IPS-18a (cell line): ENCODE measurements at regions not wholly inside any gene's neighbourhood (a gene's known extent, or its start where the extent isn't known, plus 50 kb on each side); places are given as distances from the start of the nearest gene placed in this dataset.
"Not testable (repeated sequence)": the region's sequence is repeated elsewhere in the genome, so short reads cannot be mapped to it uniquely, and the experiment has no call there.

ENCODE experiments used
- H3K27ac ChIP-seq: one replicate; pipeline ENCODE4 v1.5.1; 2013; ENCODE audit warnings: low read length
- H3K27me3 ChIP-seq: one replicate; pipeline ENCODE4 v1.6.1; 2013; ENCODE audit warnings: mild to moderate bottlenecking, low read length; ENCODE audit not compliant: control insufficient read depth, insufficient read depth
- H3K36me3 ChIP-seq: one replicate; pipeline ENCODE4 v1.6.1; 2013; ENCODE audit warnings: low read depth, low read length; ENCODE audit not compliant: control insufficient read depth
- H3K4me1 ChIP-seq: one replicate; pipeline ENCODE4 v1.6.1; 2013; ENCODE audit warnings: low read depth, low read length; ENCODE audit not compliant: control insufficient read depth
- H3K4me3 ChIP-seq: one replicate; pipeline ENCODE4 v1.5.1; 2013; ENCODE audit warnings: low read length
- H3K9ac ChIP-seq: one replicate; pipeline ENCODE4 v1.6.1; 2013; ENCODE audit warnings: mild to moderate bottlenecking, low read length, moderate library complexity
- H3K9me3 ChIP-seq: one replicate; pipeline ENCODE4 v1.6.1; 2013; ENCODE audit warnings: low read depth, low read length; ENCODE audit not compliant: control insufficient read depth

DNA sequence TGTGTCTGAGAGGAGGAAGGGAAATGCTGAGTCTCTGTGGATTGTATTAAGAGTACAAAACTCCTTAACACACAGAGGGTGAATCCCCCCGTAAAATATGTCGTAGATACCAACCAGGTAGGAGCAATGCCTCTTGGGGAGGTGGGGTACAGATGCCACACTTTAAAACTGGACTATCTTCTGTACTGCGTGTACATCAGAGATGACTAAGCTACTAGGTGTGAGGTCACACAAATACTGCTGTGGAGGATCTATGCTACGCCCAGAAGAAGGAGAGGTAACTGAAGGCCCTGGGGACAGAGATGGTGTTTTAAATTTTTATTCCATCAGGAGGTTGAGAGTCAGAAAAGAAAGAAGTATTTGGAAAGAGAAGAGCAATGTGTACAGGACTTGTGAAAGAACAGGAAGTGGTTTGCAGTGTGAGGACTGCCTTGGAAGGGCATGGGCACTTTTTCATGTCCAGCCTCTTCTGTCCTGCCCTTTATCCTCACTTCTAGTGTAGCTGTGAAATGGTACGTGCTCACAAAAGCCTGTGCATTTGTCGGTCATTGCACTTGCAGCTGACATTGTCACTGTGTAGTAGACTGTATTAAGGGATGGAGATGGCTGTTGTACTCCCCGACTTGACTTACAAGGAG lies 287.8 kb upstream of the CHRM3 start:
- Histone ChIP-seq H3K27me3 (no peaks in the 10 kb centered on the region), H3K9ac (no peak overlapping the region), H3K4me3 (no peak overlapping the region), H3K9me3 (no peaks in the 10 kb centered on the region), H3K27ac (no peak overlapping the region), H3K4me1 (peaks cover 5% of the 10 kb centered on the region), H3K36me3 (no peaks in the 10 kb centered on the region)

- Histone ChIP-seq H3K9ac (no peak overlapping the region), H3K9me3 (no peaks in the 10 kb centered on the region), H3K4me3 (no peak overlapping the region), H3K4me1 (no peaks in the 10 kb centered on the region), H3K27me3 (no peaks in the 10 kb centered on the region), H3K27ac (no peak overlapping the region), H3K36me3 (no peaks in the 10 kb centered on the region)
These were observed 294.8 kb upstream of the CHRM3 start for GRCh38 chr1:239091537-239091936.

- Histone ChIP-seq H3K4me1 (no peaks in the 10 kb centered on the region), H3K9me3 (no peaks in the 10 kb centered on the region), H3K36me3 (no peaks in the 10 kb centered on the region), H3K9ac (no peak overlapping the region), H3K27ac (no peak overlapping the region), H3K27me3 (no peaks in the 10 kb centered on the region), H3K4me3 (no peak overlapping the region)
These were observed 301.8 kb upstream of the CHRM3 start for GRCh38 chr1:239084459-239085080.

GRCh38 chr1:239081947-239082346 lies 304.4 kb upstream of the CHRM3 start:
- not testable (repeated sequence) for H3K27ac ChIP-seq, H3K36me3 ChIP-seq, H3K4me1 ChIP-seq, H3K9me3 ChIP-seq, H3K4me3 ChIP-seq, H3K9ac ChIP-seq, H3K27me3 ChIP-seq

GRCh38 chr1:239067480-239067879 lies 318.9 kb upstream of the CHRM3 start:
- peaks cover 3% of the 10 kb centered on the region for H3K4me1 ChIP-seq
- H3K36me3 ChIP-seq, result no peaks in the 10 kb centered on the region
- no peaks in the 10 kb centered on the region for H3K9me3 ChIP-seq
- no peaks in the 10 kb centered on the region for H3K27me3 ChIP-seq
- H3K9ac ChIP-seq, result no peak overlapping the region
- H3K4me3 ChIP-seq, result no peak overlapping the region
- H3K27ac ChIP-seq, result no peak overlapping the region

DNA sequence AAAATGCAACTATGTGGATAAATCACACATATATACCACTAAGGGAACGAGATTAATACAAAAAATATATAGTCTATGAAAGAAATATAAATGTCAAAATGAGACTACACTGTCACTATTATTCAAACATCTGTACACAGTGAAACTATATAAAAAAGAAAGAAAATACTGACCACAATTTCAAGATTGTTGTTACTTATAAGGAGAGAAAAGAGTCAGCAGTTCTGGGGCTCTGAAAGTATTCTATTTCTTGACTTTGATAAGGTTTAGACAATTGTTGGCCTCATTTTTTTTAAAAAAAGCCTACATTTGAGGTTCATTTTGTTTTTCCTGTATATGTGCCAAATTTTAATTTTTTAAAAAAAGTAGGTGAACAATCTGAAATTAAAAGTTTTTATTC lies 319.3 kb upstream of the CHRM3 start:
- Histone ChIP-seq H3K27ac (no peak overlapping the region), H3K9me3 (no peaks in the 10 kb centered on the region), H3K36me3 (no peaks in the 10 kb centered on the region), H3K9ac (no peak overlapping the region), H3K4me3 (no peak overlapping the region), H3K4me1 (peaks cover 4% of the 10 kb centered on the region), H3K27me3 (no peaks in the 10 kb centered on the region)

DNA sequence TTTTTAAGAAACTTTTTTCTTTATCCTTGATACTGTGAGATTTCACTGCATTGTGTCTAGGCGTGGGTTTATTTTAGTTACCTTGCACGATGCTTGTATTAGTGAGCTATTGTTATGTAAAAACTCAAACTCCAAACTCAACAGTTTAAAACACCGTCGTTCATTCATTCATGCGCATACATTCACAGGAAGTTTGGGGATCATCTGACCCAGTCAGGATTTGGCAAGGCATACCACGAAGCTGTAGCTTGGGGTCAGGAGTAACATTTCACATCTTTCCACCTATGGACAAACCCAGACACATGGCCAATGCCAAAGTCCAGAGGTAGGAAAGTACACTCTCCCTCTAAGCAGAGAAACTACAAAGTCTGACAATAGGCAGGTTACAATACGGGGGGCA lies 324.6 kb upstream of the CHRM3 start:
- no peak overlapping the region for H3K27ac ChIP-seq
- H3K9ac ChIP-seq, result no peak overlapping the region
- H3K4me3 ChIP-seq, result no peak overlapping the region
- H3K4me1 ChIP-seq, result peaks cover 13% of the 10 kb centered on the region
- H3K36me3 ChIP-seq, result no peaks in the 10 kb centered on the region
- H3K27me3 ChIP-seq, result no peaks in the 10 kb centered on the region
- no peaks in the 10 kb centered on the region for H3K9me3 ChIP-seq

DNA sequence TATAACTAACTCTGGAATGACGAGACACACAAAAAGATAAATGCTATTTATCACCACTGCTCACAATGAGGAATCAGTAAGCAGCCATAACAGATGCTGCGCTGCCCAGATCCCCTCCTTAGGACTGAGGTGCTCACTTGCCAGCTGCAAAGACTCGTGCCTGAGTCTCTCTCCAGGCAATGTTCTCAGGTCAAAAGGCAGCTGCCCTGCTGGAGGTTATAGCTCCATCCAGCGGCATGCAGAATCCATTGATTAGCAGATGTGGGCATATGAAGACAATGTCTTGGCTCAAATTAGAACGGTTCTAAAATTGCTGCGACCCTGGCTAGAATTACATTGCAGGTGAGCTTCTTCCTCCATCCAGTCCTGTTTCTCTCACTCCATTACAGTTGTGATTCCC lies 328.2 kb upstream of the CHRM3 start:
- Histone ChIP-seq H3K27ac (no peak overlapping the region), H3K9ac (no peak overlapping the region), H3K36me3 (no peaks in the 10 kb centered on the region), H3K27me3 (no peaks in the 10 kb centered on the region), H3K4me3 (no peak overlapping the region), H3K9me3 (no peaks in the 10 kb centered on the region), H3K4me1 (peaks cover 10% of the 10 kb centered on the region)

- Histone ChIP-seq H3K27me3 (no peaks in the 10 kb centered on the region), H3K9me3 (no peaks in the 10 kb centered on the region)
These were observed 329.4 kb upstream of the CHRM3 start for GRCh38 chr1:239056940-239057339.

GRCh38 chr1:239053279-239053678 lies 333.1 kb upstream of the CHRM3 start:
- Histone ChIP-seq H3K27me3 (no peaks in the 10 kb centered on the region), H3K9ac (no peak overlapping the region), H3K36me3 (no peaks in the 10 kb centered on the region), H3K27ac (no peak overlapping the region), H3K4me1 (no peaks in the 10 kb centered on the region), H3K9me3 (no peaks in the 10 kb centered on the region), H3K4me3 (no peak overlapping the region)

More at GRCh38 chr1:239056940-239057339, 329.4 kb upstream of the CHRM3 start:
- Histone ChIP-seq H3K4me3 (no peak overlapping the region), H3K36me3 (no peaks in the 10 kb centered on the region), H3K27ac (no peak overlapping the region), H3K4me1 (peaks cover 8% of the 10 kb centered on the region), H3K9ac (no peak overlapping the region)

DNA sequence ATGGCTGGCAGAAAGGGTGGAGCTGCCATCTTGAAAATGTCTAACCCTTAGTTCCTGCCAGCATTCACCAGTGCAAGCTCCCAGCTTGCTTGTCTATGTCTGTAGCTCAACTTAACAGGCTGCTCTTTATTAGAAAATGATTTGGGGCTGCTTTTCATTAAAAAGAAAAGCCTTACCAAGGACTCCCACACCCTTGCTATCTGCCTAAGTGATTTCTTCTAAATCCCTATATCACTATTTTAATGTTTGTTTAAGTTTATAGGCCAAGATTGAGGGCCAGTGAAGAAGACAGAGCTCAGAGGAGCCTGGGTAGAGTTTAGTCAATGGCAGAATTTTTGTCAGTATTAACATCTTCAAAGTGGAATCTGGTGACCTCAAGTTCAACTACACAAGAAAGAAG lies 336.8 kb upstream of the CHRM3 start:
- no peaks in the 10 kb centered on the region for H3K36me3 ChIP-seq
- no peaks in the 10 kb centered on the region for H3K27me3 ChIP-seq
- no peaks in the 10 kb centered on the region for H3K9me3 ChIP-seq
- no peak overlapping the region for H3K4me3 ChIP-seq
- no peaks in the 10 kb centered on the region for H3K4me1 ChIP-seq
- H3K9ac ChIP-seq, result no peak overlapping the region
- H3K27ac ChIP-seq, result no peak overlapping the region

GRCh38 chr1:239044829-239045228 lies 341.5 kb upstream of the CHRM3 start:
- no peaks in the 10 kb centered on the region for H3K9me3 ChIP-seq
- no peaks in the 10 kb centered on the region for H3K36me3 ChIP-seq
- no peak overlapping the region for H3K9ac ChIP-seq
- H3K27ac ChIP-seq, result no peak overlapping the region
- H3K4me3 ChIP-seq, result no peak overlapping the region
- no peaks in the 10 kb centered on the region for H3K27me3 ChIP-seq
- no peaks in the 10 kb centered on the region for H3K4me1 ChIP-seq
